GM19468 (cell line): ENCODE measurements at regions not wholly inside any gene's neighbourhood (a gene's known extent, or its start where the extent isn't known, plus 50 kb on each side); places are given as distances from the start of the nearest gene placed in this dataset.

Source experiments
- ATAC-seq: cut with Tn5 transposase; IDR thresholded peaks from one replicate; pipeline ENCODE4 v1.9.1; 2021; ENCODE audit warnings: mild to moderate bottlenecking, moderate library complexity, moderate number of reproducible peaks; ENCODE audit not compliant: unreplicated experiment; ENCODE audit errors: extremely low read depth

- ATAC-seq, result no peak
Observed at GRCh38 chr2:60072609-60073008, 480.8 kb downstream of the BCL11A start.

GRCh38 chr2:60071490-60071831, 482.0 kb downstream of the BCL11A start:
- ATAC-seq, result no peak

GRCh38 chr2:60070736-60071489, 482.5 kb downstream of the BCL11A start:
- no peak for ATAC-seq

GRCh38 chr2:60070196-60070595, 483.3 kb downstream of the BCL11A start:
- no peak for ATAC-seq

GRCh38 chr2:60068755-60069154, 484.7 kb downstream of the BCL11A start:
- ATAC-seq, result no peak

GRCh38 chr2:60067006-60067405, 486.4 kb downstream of the BCL11A start:
- ATAC-seq, result no peak

- ATAC-seq, result no peak
Observed at GRCh38 chr2:60066096-60066839, 487.2 kb downstream of the BCL11A start.

- ATAC-seq, result no peak
Observed at GRCh38 chr2:60064687-60065389, 488.6 kb downstream of the BCL11A start.

GRCh38 chr2:60058781-60059180, 494.7 kb downstream of the BCL11A start:
- ATAC-seq, result no peak

GRCh38 chr2:60054571-60055340, 498.7 kb downstream of the BCL11A start:
- ATAC-seq, result no peak

- no peak for ATAC-seq
Observed at GRCh38 chr2:60053791-60054190, 499.7 kb downstream of the BCL11A start.

GRCh38 chr2:60052601-60053000, 500.9 kb downstream of the BCL11A start:
- ATAC-seq, result no peak

GRCh38 chr2:60051991-60052390, 501.5 kb downstream of the BCL11A start:
- no peak for ATAC-seq

- ATAC-seq, result no peak
Observed at GRCh38 chr2:60047944-60048525, 505.4 kb downstream of the BCL11A start.

GRCh38 chr2:60047347-60047746, 506.1 kb downstream of the BCL11A start:
- ATAC-seq, result no peak

GRCh38 chr2:60046529-60046928, 506.9 kb downstream of the BCL11A start:
- ATAC-seq, result no peak

- no peak for ATAC-seq
Observed at GRCh38 chr2:60045456-60045855, 508.0 kb downstream of the BCL11A start.

GRCh38 chr2:60044484-60044883, 509.0 kb downstream of the BCL11A start:
- no peak for ATAC-seq

GRCh38 chr2:60042023-60042422, 511.4 kb downstream of the BCL11A start:
- no peak for ATAC-seq

GRCh38 chr2:60033325-60033724, 520.1 kb downstream of the BCL11A start:
- no peak for ATAC-seq
